ENCODE measurements at regions not wholly inside any gene's neighbourhood (a gene's known extent, or its start where the extent isn't known, plus 50 kb on each side); places are given as distances from the start of the nearest gene placed in this dataset.

GRCh38 chr5:2575292-2575691 lies 176.2 kb downstream of the IRX2 start:
- TF ChIP-seq, protein P1, sequence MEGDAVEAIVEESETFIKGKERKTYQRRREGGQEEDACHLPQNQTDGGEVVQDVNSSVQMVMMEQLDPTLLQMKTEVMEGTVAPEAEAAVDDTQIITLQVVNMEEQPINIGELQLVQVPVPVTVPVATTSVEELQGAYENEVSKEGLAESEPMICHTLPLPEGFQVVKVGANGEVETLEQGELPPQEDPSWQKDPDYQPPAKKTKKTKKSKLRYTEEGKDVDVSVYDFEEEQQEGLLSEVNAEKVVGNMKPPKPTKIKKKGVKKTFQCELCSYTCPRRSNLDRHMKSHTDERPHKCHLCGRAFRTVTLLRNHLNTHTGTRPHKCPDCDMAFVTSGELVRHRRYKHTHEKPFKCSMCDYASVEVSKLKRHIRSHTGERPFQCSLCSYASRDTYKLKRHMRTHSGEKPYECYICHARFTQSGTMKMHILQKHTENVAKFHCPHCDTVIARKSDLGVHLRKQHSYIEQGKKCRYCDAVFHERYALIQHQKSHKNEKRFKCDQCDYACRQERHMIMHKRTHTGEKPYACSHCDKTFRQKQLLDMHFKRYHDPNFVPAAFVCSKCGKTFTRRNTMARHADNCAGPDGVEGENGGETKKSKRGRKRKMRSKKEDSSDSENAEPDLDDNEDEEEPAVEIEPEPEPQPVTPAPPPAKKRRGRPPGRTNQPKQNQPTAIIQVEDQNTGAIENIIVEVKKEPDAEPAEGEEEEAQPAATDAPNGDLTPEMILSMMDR (IDR thresholded peaks at IDR 0.05; ENCODE audit: low read depth, low read length, poor library complexity, severe bottlenecking), result no peak
- no peak for TF ChIP-seq EZH2phosphoT487 (IDR thresholded peaks at IDR 0.05; ENCODE audit: borderline replicate concordance, low read length)

Data from DOHH2 (cell line).